H1 (cell line): ENCODE measurements at regions not wholly inside any gene's neighbourhood (a gene's known extent, or its start where the extent isn't known, plus 50 kb on each side); places are given as distances from the start of the nearest gene placed in this dataset.

Experiments used
- CTCF ChIP-seq, 3 experiments: IDR thresholded peaks; 1 replicate in 2 of 3; 2 replicates in 1 of 3; pipeline versions ENCODE4 v1.5.1 to v1.6.1; 2011; ENCODE audit warnings: low read length in 3 of 3, mild to moderate bottlenecking in 3 of 3, inconsistent platforms in 2 of 3, low read depth in 1 of 3, moderate library complexity in 1 of 3; ENCODE audit not compliant: insufficient read depth in 1 of 3; ENCODE audit errors: control extremely low read depth in 1 of 3
- EP300 ChIP-seq, 2 experiments: IDR thresholded peaks; 1 replicate in 1 of 2; 2 replicates in 1 of 2; pipeline ENCODE4 v1.6.1; 2011 to 2012; ENCODE audit warnings: low read depth in 2 of 2, low read length in 2 of 2, mild to moderate bottlenecking in 2 of 2, borderline replicate concordance in 1 of 2, inconsistent platforms in 1 of 2, moderate library complexity in 1 of 2
- EZH2 ChIP-seq: fragments of 200-600 bp; sonication (generic); IDR thresholded peaks from 2 replicates; pipeline ENCODE4 v1.7.1; 2012; ENCODE audit warnings: low read depth, mild to moderate bottlenecking, moderate library complexity, low read length, inconsistent platforms; ENCODE audit not compliant: severe bottlenecking
- JUND ChIP-seq: IDR thresholded peaks from 2 replicates; pipeline ENCODE4 v1.6.1; 2011; ENCODE audit warnings: mild to moderate bottlenecking, improper control_type of control experiment, low read length
- POLR2A ChIP-seq, 2 experiments: IDR thresholded peaks; 1 replicate in 1 of 2; 2 replicates in 1 of 2; pipeline ENCODE4 v1.6.1; 2011; ENCODE audit warnings: low read depth in 2 of 2, low read length in 2 of 2, mild to moderate bottlenecking in 2 of 2; ENCODE audit errors: control extremely low read depth in 1 of 2
- POLR2AphosphoS5 ChIP-seq: IDR thresholded peaks from 2 replicates; pipeline ENCODE4 v1.6.1; 2011; ENCODE audit warnings: low read depth, low read length
- RFX5 ChIP-seq: IDR thresholded peaks from 2 replicates; pipeline ENCODE4 v1.6.1; 2011; ENCODE audit warnings: low read depth, low read length, improper control_type of control experiment, borderline replicate concordance

GRCh38 chr14:66360366-66360926 is 125.7 kb upstream of the CCDC196 start:
- TF ChIP-seq EZH2, result no peak
- TF ChIP-seq POLR2A (IDR thresholded peaks at IDR 0.05; ENCODE audit: control extremely low read depth in 1 of 2, low read depth in 2 of 2, low read length in 2 of 2), result no peak
- TF ChIP-seq RFX5, result no peak
- TF ChIP-seq JUND, result no peak
- TF ChIP-seq POLR2AphosphoS5, result no peak
- TF ChIP-seq CTCF (IDR thresholded peaks at IDR 0.05; ENCODE audit: control extremely low read depth in 1 of 3, insufficient read depth in 1 of 3, low read depth in 1 of 3, low read length in 3 of 3), result no peak
- TF ChIP-seq EP300 (IDR thresholded peaks at IDR 0.05; ENCODE audit: borderline replicate concordance in 1 of 2, low read depth in 2 of 2, low read length in 2 of 2), result no peak
